Stomach (tissue), 8 donors: ENCODE measurements at regions not wholly inside any gene's neighbourhood (a gene's known extent, or its start where the extent isn't known, plus 50 kb on each side); places are given as distances from the start of the nearest gene placed in this dataset.
"Not testable (repeated sequence)": the region's sequence is repeated elsewhere in the genome, so short reads cannot be mapped to it uniquely, and the experiment has no call there.

Experiments
- DNase-seq, 2 donors: peaks; one replicate each; pipeline versions ENCODE4 v3.0.0 to v3.0.0-alpha.2; 2013 to 2019
- H3K27ac ChIP-seq, 5 donors: fragments of 200-600 bp in 4 of 5; sonication (generic) in 4 of 5; one replicate each; pipeline ENCODE4 v1.5.1; 2013 to 2019; ENCODE audit warnings: mild to moderate bottlenecking in 1 of 5, moderate library complexity in 1 of 5
- H3K27me3 ChIP-seq, 3 donors: fragments of 200-600 bp; sonication (generic); one replicate each; pipeline ENCODE4 v1.5.1; 2017 to 2019; ENCODE audit warnings: mixed run types in 1 of 3
- H3K36me3 ChIP-seq, 4 donors: fragments of 200-600 bp; sonication (generic); 1 replicate in 3 of 4; 2 replicates in 1 of 4; pipeline ENCODE4 v1.5.1; 2016 to 2019
- H3K4me1 ChIP-seq, 4 donors: fragments of 200-600 bp; sonication (generic); one replicate each; pipeline ENCODE4 v1.5.1; 2016 to 2019
- H3K4me3 ChIP-seq, 4 donors: fragments of 200-600 bp; sonication (generic) in 3 of 4; one replicate each; pipeline ENCODE4 v1.5.1; 2016 to 2019; ENCODE audit warnings: mild to moderate bottlenecking in 1 of 4
- H3K9me3 ChIP-seq, 4 donors: fragments of 200-600 bp; sonication (generic); one replicate each; pipeline ENCODE4 v1.5.1; 2016 to 2019
- CTCF ChIP-seq, 7 experiments: fragments of 450-650 bp in 4 of 7; fragments of 200-600 bp in 3 of 7; sonication (generic) in 3 of 7; IDR thresholded peaks; one replicate each; pipeline ENCODE4 v1.5.1; 2016 to 2019; ENCODE audit warnings: antibody characterized with exemption in 7 of 7, control low read depth in 2 of 7, mild to moderate bottlenecking in 1 of 7
- EP300 ChIP-seq: sonication (generic); formaldehyde crosslinking; IDR thresholded peaks from one replicate; pipeline ENCODE4 v1.6.1; 2017; ENCODE audit warnings: antibody characterized with exemption
- POLR2A ChIP-seq, 4 donors: fragments of 450-650 bp; IDR thresholded peaks; one replicate each; pipeline ENCODE4 v1.6.1; 2016; ENCODE audit warnings: antibody characterized with exemption in 4 of 4, control low read depth in 2 of 4, mild to moderate bottlenecking in 1 of 4, moderate library complexity in 1 of 4
- POLR2AphosphoS5 ChIP-seq, 3 donors: sonication (generic); formaldehyde crosslinking; IDR thresholded peaks; one replicate each; pipeline ENCODE4 v1.6.1; 2016; ENCODE audit warnings: antibody characterized with exemption in 3 of 3
- WGBS, 5 donors: extraction: QIAGEN DNeasy Blood & Tissue Kit in 3 of 5; methylation state at CpG; one replicate each; pipeline versions ENCODE4 v1.1.5 to v1.1.7; 2013 to 2018; 5-methylcytosine and 5-hydroxymethylcytosine counted together
- intact Hi-C: fragments of 100-400 bp; cut with DNase I; formaldehyde crosslinking; loops from one replicate; pipeline ENCODE4 v1.15.1; 2023; ENCODE audit warnings: low total_unique reads
- donor health status: healthy with polysubstance abuse.
- donor health status: Bipolar disorder and iron deficiency.
- donor health status: healthy.

GRCh38 chr3:13746385-13746784, 133.5 kb downstream of the WNT7A start:
- peaks cover 0 to 26% (median 14%) of the 10 kb centered on the region in 4 donors for H3K9me3 ChIP-seq
- no peak for DNase-seq
- H3K27ac ChIP-seq, result no peak overlapping the region
- no peaks in the 10 kb centered on the region for H3K36me3 ChIP-seq
- TF ChIP-seq EP300 (no peak), POLR2A (IDR thresholded peaks at IDR 0.05) (no peak), POLR2AphosphoS5 (IDR thresholded peaks at IDR 0.05) (no peak), CTCF (IDR thresholded peaks at IDR 0.05) (no peak)
- H3K4me1 ChIP-seq, result no peaks in the 10 kb centered on the region
- intact Hi-C loops, result no loop called here
- no peak overlapping the region for H3K4me3 ChIP-seq
- H3K27me3 ChIP-seq, result peaks cover 0 to 16% (median 0%) of the 10 kb centered on the region in 3 donors
- WGBS, 5 donors, result 56 to 63% (median 61%) methylated on average over 7 of the region's 7 CpGs

- Histone ChIP-seq H3K9me3 (peaks cover 0 to 26% (median 18%) of the 10 kb centered on the region in 4 donors), H3K4me1 (no peaks in the 10 kb centered on the region), H3K36me3 (no peaks in the 10 kb centered on the region), H3K27ac (no peak overlapping the region), H3K27me3 (peaks cover 0 to 22% (median 0%) of the 10 kb centered on the region in 3 donors), H3K4me3 (no peak overlapping the region)
- WGBS, 5 donors, result 59 to 76% (median 61%) methylated on average over 9 of the region's 9 CpGs
- TF ChIP-seq CTCF (IDR thresholded peaks at IDR 0.05) (no peak), POLR2AphosphoS5 (IDR thresholded peaks at IDR 0.05) (no peak), EP300 (no peak), POLR2A (IDR thresholded peaks at IDR 0.05) (no peak)
- intact Hi-C loops, result no loop called here
- DNase-seq, result no peak
Measured at GRCh38 chr3:13745636-13746035, 134.2 kb downstream of the WNT7A start.

- WGBS, 5 donors, result 84 to 86% (median 85%) methylated on average over 4 of the region's 4 CpGs
Measured at GRCh38 chr3:13740795-13741194, 139.1 kb downstream of the WNT7A start.

GRCh38 chr3:13733726-13734125, 146.1 kb downstream of the WNT7A start:
- H3K9me3 ChIP-seq, result peaks cover 0 to 47% (median 20%) of the 10 kb centered on the region in 4 donors
- intact Hi-C loops, H3K4me3 ChIP-seq, DNase-seq, H3K27ac ChIP-seq, H3K36me3 ChIP-seq, H3K4me1 ChIP-seq, H3K27me3 ChIP-seq: not testable (repeated sequence)
- WGBS, 5 donors, result 89 to 96% (median 95%) methylated on average over 1 of the region's 1 CpG

More at GRCh38 chr3:13740795-13741194, 139.1 kb downstream of the WNT7A start:
- no peaks in the 10 kb centered on the region for H3K36me3 ChIP-seq
- TF ChIP-seq EP300 (no peak), POLR2AphosphoS5 (IDR thresholded peaks at IDR 0.05) (no peak), CTCF (IDR thresholded peaks at IDR 0.05) (no peak), POLR2A (IDR thresholded peaks at IDR 0.05) (no peak)
- peaks cover 0 to 56% (median 30%) of the 10 kb centered on the region in 4 donors for H3K9me3 ChIP-seq
- no peak overlapping the region for H3K4me3 ChIP-seq
- no peaks in the 10 kb centered on the region for H3K4me1 ChIP-seq
- no peak for DNase-seq
- H3K27me3 ChIP-seq, result peaks cover 0 to 13% (median 0%) of the 10 kb centered on the region in 3 donors
- intact Hi-C loops, result no loop called here
- H3K27ac ChIP-seq, result no peak overlapping the region

- TF ChIP-seq POLR2A (IDR thresholded peaks at IDR 0.05), result no peak
- no peak for TF ChIP-seq EP300
- TF ChIP-seq POLR2AphosphoS5 (IDR thresholded peaks at IDR 0.05), result no peak
- no peak for TF ChIP-seq CTCF (IDR thresholded peaks at IDR 0.05)
- WGBS, 5 donors, result 32 to 49% (median 45%) methylated on average over 2 of the region's 2 CpGs
- no peak overlapping the region for H3K4me3 ChIP-seq
Measured at GRCh38 chr3:13728487-13728886, 151.4 kb downstream of the WNT7A start.

More at GRCh38 chr3:13728487-13728886, 151.4 kb downstream of the WNT7A start:
- DNase-seq, result no peak
- H3K27ac ChIP-seq, result no peak overlapping the region
- no peaks in the 10 kb centered on the region for H3K4me1 ChIP-seq
- H3K9me3 ChIP-seq, result peaks cover 0 to 24% (median 17%) of the 10 kb centered on the region in 4 donors
- intact Hi-C loops, result no loop called here
- no peaks in the 10 kb centered on the region for H3K36me3 ChIP-seq
- H3K27me3 ChIP-seq, result no peaks in the 10 kb centered on the region
